HG03469 (cell line): ENCODE measurements at regions not wholly inside any gene's neighbourhood (a gene's known extent, or its start where the extent isn't known, plus 50 kb on each side); places are given as distances from the start of the nearest gene placed in this dataset.

Experiments used
- ATAC-seq: cut with Tn5 transposase; IDR thresholded peaks from one replicate; pipeline ENCODE4 v1.9.1; 2021; ENCODE audit warnings: mild to moderate bottlenecking, moderate library complexity, moderate number of reproducible peaks; ENCODE audit not compliant: unreplicated experiment

DNA sequence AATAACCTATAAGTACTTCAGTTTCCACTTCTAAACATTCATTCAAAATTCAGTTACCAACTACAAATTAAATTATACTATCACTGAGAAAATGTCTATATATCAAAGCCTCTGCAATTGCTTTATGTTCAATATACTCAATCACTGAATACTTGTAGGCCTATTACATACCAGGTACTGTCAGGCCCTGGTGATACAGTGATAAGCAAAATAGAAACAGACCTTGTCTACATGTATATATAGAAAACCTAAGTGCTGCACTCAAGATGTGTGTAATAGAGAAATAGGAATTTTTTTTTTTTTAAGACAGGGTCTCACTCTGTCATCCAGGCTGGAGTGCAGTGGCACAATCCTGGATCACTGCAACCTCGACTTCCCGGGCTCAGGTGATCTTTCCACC lies 53.7 kb upstream of the PHF14 start:
- ATAC-seq, result no peak
